ENCODE measurements at regions not wholly inside any gene's neighbourhood (a gene's known extent, or its start where the extent isn't known, plus 50 kb on each side); places are given as distances from the start of the nearest gene placed in this dataset.

- H3K4me3 ChIP-seq = no peak overlapping the region
- H3K27ac ChIP-seq = no peak overlapping the region
- WGBS, 3 donors = 85 to 95% (median 94%) methylated on average over 6 of the region's 6 CpGs
- intact Hi-C loops (cut with DNase I) = no loop called here
- no peaks in the 10 kb centered on the region for H3K36me3 ChIP-seq (ENCODE audit: insufficient read depth in 1 of 2, low read depth in 1 of 2)
- H3K27me3 ChIP-seq (ENCODE audit: insufficient read depth in 3 of 3, low read length in 2 of 3) = peaks cover 0 to 31% (median 3%) of the 10 kb centered on the region in 3 donors
- TF ChIP-seq, protein P1, sequence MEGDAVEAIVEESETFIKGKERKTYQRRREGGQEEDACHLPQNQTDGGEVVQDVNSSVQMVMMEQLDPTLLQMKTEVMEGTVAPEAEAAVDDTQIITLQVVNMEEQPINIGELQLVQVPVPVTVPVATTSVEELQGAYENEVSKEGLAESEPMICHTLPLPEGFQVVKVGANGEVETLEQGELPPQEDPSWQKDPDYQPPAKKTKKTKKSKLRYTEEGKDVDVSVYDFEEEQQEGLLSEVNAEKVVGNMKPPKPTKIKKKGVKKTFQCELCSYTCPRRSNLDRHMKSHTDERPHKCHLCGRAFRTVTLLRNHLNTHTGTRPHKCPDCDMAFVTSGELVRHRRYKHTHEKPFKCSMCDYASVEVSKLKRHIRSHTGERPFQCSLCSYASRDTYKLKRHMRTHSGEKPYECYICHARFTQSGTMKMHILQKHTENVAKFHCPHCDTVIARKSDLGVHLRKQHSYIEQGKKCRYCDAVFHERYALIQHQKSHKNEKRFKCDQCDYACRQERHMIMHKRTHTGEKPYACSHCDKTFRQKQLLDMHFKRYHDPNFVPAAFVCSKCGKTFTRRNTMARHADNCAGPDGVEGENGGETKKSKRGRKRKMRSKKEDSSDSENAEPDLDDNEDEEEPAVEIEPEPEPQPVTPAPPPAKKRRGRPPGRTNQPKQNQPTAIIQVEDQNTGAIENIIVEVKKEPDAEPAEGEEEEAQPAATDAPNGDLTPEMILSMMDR (IDR thresholded peaks at IDR 0.05) = no peak
- ATAC-seq (no peak), DNase-seq (peak in 1 of 2 donors; percentile 39)
- no peaks in the 10 kb centered on the region for H3K4me1 ChIP-seq
- no peaks in the 10 kb centered on the region for H3K9me3 ChIP-seq
Measured at GRCh38 chr16:86970279-86970678, 346.9 kb downstream of the C16orf95 start.

DNA sequence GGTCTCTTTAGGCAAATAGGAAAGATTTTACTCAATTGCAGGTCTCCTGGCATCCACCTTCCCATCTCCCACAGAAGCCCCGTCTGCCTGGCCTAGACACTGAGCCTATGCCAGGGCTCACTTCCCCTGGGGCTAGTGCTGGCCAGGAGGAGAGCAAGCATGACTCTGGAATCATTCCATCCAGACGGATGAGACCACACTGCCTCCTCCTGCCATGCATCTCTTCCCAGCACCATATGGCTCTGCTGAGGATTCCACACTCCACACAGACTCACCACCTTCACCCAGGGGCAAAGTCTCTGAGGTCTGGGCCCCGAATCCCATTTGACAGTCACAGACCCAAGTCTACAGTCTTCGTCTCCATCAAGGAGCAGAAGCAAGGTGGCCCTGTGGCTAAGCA, 346.5 kb downstream of the C16orf95 start:
- WGBS, 3 donors = 30 to 52% (median 37%) methylated on average over 4 of the region's 4 CpGs
- ATAC-seq (no peak), DNase-seq (peak in 1 of 2 donors; percentile 9)
- H3K4me3 ChIP-seq = no peak overlapping the region
- no peaks in the 10 kb centered on the region for H3K9me3 ChIP-seq
- TF ChIP-seq, protein P1 (IDR thresholded peaks at IDR 0.05) = no peak
- peaks cover 0 to 30% (median 3%) of the 10 kb centered on the region in 3 donors for H3K27me3 ChIP-seq (ENCODE audit: insufficient read depth in 3 of 3, low read length in 2 of 3)
- H3K4me1 ChIP-seq = no peaks in the 10 kb centered on the region
- H3K36me3 ChIP-seq (ENCODE audit: insufficient read depth in 1 of 2, low read depth in 1 of 2) = no peaks in the 10 kb centered on the region
- H3K27ac ChIP-seq = no peak overlapping the region
- intact Hi-C loops (cut with DNase I) = no loop called here

GRCh38 chr16:86971251-86971650, 345.9 kb downstream of the C16orf95 start:
- Histone ChIP-seq H3K27ac (no peak overlapping the region), H3K4me3 (no peak overlapping the region), H3K36me3 (ENCODE audit: insufficient read depth in 1 of 2, low read depth in 1 of 2) (no peaks in the 10 kb centered on the region), H3K4me1 (no peaks in the 10 kb centered on the region), H3K9me3 (no peaks in the 10 kb centered on the region), H3K27me3 (ENCODE audit: insufficient read depth in 3 of 3, low read length in 2 of 3) (peaks cover 0 to 27% (median 0%) of the 10 kb centered on the region in 3 donors)
- intact Hi-C loops (cut with DNase I) = no loop called here
- TF ChIP-seq, protein P1 (IDR thresholded peaks at IDR 0.05) = no peak
- WGBS, 3 donors = 18 to 20% (median 20%) methylated on average over 8 of the region's 8 CpGs
- ATAC-seq = no peak
- DNase-seq = peak in 1 of 2 donors; percentile 41

- Histone ChIP-seq H3K27me3 (ENCODE audit: insufficient read depth in 3 of 3, low read length in 2 of 3) (peaks cover 0 to 24% (median 0%) of the 10 kb centered on the region in 3 donors), H3K9me3 (no peaks in the 10 kb centered on the region), H3K27ac (no peak overlapping the region), H3K4me3 (no peak overlapping the region), H3K4me1 (no peaks in the 10 kb centered on the region), H3K36me3 (ENCODE audit: insufficient read depth in 1 of 2, low read depth in 1 of 2) (no peaks in the 10 kb centered on the region)
- 66 to 73% (median 67%) methylated on average over 2 of the region's 2 CpGs for WGBS, 3 donors
- TF ChIP-seq, protein P1 (IDR thresholded peaks at IDR 0.05) = no peak
- ATAC-seq (no peak), DNase-seq (peak in 1 of 2 donors; percentile 30)
- intact Hi-C loops (cut with DNase I) = no loop called here
Measured at GRCh38 chr16:86974120-86974519, 343.1 kb downstream of the C16orf95 start.

DNA sequence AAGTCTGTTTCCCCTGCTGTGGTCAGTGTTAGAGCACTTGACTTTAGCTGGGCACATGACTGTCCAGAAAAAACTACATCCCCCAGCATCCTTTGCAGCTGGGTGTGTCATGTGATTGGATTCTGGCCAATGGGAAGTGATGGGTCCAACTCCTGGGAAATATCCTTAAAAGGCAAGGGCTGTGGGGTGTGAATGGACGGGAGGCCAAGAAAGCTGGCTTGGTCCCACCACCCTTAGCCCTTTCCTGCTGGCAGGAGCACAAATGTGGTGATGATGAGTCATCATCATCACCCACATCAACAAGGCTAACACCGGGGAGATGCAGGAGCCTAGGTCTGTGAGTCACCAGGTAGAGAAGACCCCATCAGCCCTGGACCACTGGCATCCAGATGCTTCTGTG, 341.7 kb downstream of the C16orf95 start:
- Histone ChIP-seq H3K9me3 (no peaks in the 10 kb centered on the region), H3K27ac (no peak overlapping the region), H3K27me3 (ENCODE audit: insufficient read depth in 3 of 3, low read length in 2 of 3) (peaks cover 0 to 27% (median 0%) of the 10 kb centered on the region in 3 donors), H3K36me3 (ENCODE audit: insufficient read depth in 1 of 2, low read depth in 1 of 2) (no peaks in the 10 kb centered on the region), H3K4me3 (no peak overlapping the region), H3K4me1 (no peaks in the 10 kb centered on the region)
- ATAC-seq = peak in 2 of 4 donors; percentile 40 to 45
- intact Hi-C loops (cut with DNase I) = no loop called here
- peak in 1 of 2 donors; percentile 19 for DNase-seq
- 15 to 34% (median 16%) methylated on average over 2 of the region's 2 CpGs for WGBS, 3 donors
- TF ChIP-seq, protein P1 (IDR thresholded peaks at IDR 0.05) = no peak

All from psoas muscle (tissue), 7 donors.